SK-N-MC (cell line): ENCODE measurements at regions not wholly inside any gene's neighbourhood (a gene's known extent, or its start where the extent isn't known, plus 50 kb on each side); places are given as distances from the start of the nearest gene placed in this dataset.

Experiments
- EZH2 ChIP-seq: fragments of 200-600 bp; sonication (generic); IDR thresholded peaks from one replicate; pipeline ENCODE4 v1.6.1; 2017; ENCODE audit warnings: antibody characterized with exemption
- POLR2AphosphoS5 ChIP-seq: IDR thresholded peaks from 2 replicates; pipeline ENCODE4 v1.6.1; 2012; ENCODE audit warnings: mild to moderate bottlenecking, low read depth, low read length, borderline replicate concordance

DNA sequence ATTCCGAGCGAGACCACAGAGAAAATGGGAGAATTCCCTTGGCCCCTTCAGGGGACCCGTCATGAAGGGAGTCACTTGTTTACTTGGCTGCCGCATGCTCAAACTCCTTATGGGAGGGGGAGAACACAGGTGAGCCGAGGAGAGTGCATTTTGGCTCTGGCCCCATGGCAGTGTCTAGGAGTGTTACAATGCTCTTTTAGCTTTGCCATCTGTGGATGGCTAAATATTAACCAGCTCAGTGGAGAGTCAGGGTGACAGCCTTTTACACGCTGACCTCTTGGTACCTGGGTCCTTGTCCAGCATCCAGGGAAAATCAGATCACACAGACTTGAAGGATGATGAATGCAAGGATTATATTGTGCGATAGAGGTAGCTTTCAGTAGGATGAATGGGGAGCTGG lies 146.4 kb upstream of the ATXN7L3B start:
- no peak for TF ChIP-seq POLR2AphosphoS5
- no peak for TF ChIP-seq EZH2
